ENCODE measurements at regions not wholly inside any gene's neighbourhood (a gene's known extent, or its start where the extent isn't known, plus 50 kb on each side); places are given as distances from the start of the nearest gene placed in this dataset.

DNA sequence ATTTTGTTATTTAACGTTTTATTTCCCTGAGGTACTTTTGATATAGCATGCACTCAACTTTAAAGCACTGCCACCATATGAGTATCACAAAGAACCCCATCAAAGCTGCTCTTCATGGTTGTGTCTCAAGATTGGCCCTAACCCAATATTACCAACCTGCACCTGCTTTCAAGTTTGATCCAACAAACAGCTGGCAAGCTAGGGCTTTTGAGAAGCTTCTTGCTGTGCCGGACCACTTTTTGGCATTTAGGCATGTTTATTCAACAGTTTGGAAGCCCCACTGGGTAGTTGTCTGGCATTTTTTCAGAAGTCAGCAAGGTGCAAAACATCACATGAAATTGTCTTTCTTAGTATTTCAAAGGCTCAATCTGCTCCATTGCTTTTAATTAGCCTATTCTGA, 137.2 kb upstream of the PLEKHA5 start:
- TF ChIP-seq CTCF (IDR thresholded peaks at IDR 0.05) (no peak), EZH2 (IDR thresholded peaks at IDR 0.05; ENCODE audit: borderline replicate concordance, insufficient read depth, low read depth, low read length, poor library complexity, severe bottlenecking) (no peak)

All from B cell (primary cell).